ENCODE measurements at regions not wholly inside any gene's neighbourhood (a gene's known extent, or its start where the extent isn't known, plus 50 kb on each side); places are given as distances from the start of the nearest gene placed in this dataset.

GRCh38 chr2:41908349-41908748 is 139.5 kb upstream of the PKDCC start:
- peaks cover 4% of the 10 kb centered on the region for H3K27me3 Mint-ChIP-seq
- H3K36me3 Mint-ChIP-seq, result no peaks in the 10 kb centered on the region
- TF ChIP-seq CTCF (conservative IDR thresholded peaks at IDR 0.05), result no peak
- peaks cover 32% of the 10 kb centered on the region for H3K4me1 Mint-ChIP-seq (ENCODE audit: unreplicated experiment)
- no peak overlapping the region for H3K4me3 Mint-ChIP-seq
- DNase-seq (ENCODE audit: extremely low spot score, unreplicated experiment), result no peak
- H3K9me3 Mint-ChIP-seq, result no peaks in the 10 kb centered on the region
- no peak overlapping the region for H3K27ac Mint-ChIP-seq

- Mint-ChIP-seq H3K9me3 (no peaks in the 10 kb centered on the region), H3K4me1 (ENCODE audit: unreplicated experiment) (peaks cover 25% of the 10 kb centered on the region), H3K27ac (no peak overlapping the region), H3K36me3 (no peaks in the 10 kb centered on the region), H3K27me3 (peaks cover 4% of the 10 kb centered on the region), H3K4me3 (no peak overlapping the region)
- DNase-seq (ENCODE audit: extremely low spot score, unreplicated experiment), result no peak
- no peak for TF ChIP-seq CTCF (conservative IDR thresholded peaks at IDR 0.05)
Measured at GRCh38 chr2:41909584-41909983, 138.2 kb upstream of the PKDCC start.

GRCh38 chr2:41910126-41910525 is 137.7 kb upstream of the PKDCC start:
- DNase-seq (ENCODE audit: extremely low spot score, unreplicated experiment), result no peak
- TF ChIP-seq CTCF (conservative IDR thresholded peaks at IDR 0.05), result no peak
- peaks cover 4% of the 10 kb centered on the region for H3K27me3 Mint-ChIP-seq
- H3K4me1 Mint-ChIP-seq (ENCODE audit: unreplicated experiment), result peaks cover 25% of the 10 kb centered on the region
- H3K27ac Mint-ChIP-seq, result no peak overlapping the region
- H3K4me3 Mint-ChIP-seq, result no peak overlapping the region
- H3K9me3 Mint-ChIP-seq, result no peaks in the 10 kb centered on the region
- H3K36me3 Mint-ChIP-seq, result no peaks in the 10 kb centered on the region

GRCh38 chr2:41911033-41911432 is 136.8 kb upstream of the PKDCC start:
- peaks cover 24% of the 10 kb centered on the region for H3K4me1 Mint-ChIP-seq (ENCODE audit: unreplicated experiment)
- H3K4me3 Mint-ChIP-seq, result no peak overlapping the region
- no peaks in the 10 kb centered on the region for H3K36me3 Mint-ChIP-seq
- peaks cover 4% of the 10 kb centered on the region for H3K27me3 Mint-ChIP-seq
- H3K9me3 Mint-ChIP-seq, result no peaks in the 10 kb centered on the region
- TF ChIP-seq CTCF (conservative IDR thresholded peaks at IDR 0.05), result no peak
- H3K27ac Mint-ChIP-seq, result no peak overlapping the region
- no peak for DNase-seq (ENCODE audit: extremely low spot score, unreplicated experiment)

GRCh38 chr2:41912337-41912736 is 135.5 kb upstream of the PKDCC start:
- Mint-ChIP-seq H3K9me3 (no peaks in the 10 kb centered on the region), H3K4me3 (no peak overlapping the region), H3K27ac (no peak overlapping the region), H3K27me3 (peaks cover 4% of the 10 kb centered on the region), H3K4me1 (ENCODE audit: unreplicated experiment) (peaks cover 11% of the 10 kb centered on the region), H3K36me3 (no peaks in the 10 kb centered on the region)
- no peak for DNase-seq (ENCODE audit: extremely low spot score, unreplicated experiment)
- TF ChIP-seq CTCF (conservative IDR thresholded peaks at IDR 0.05), result no peak

GRCh38 chr2:41912776-41913175 is 135.0 kb upstream of the PKDCC start:
- Mint-ChIP-seq H3K4me3 (no peak overlapping the region), H3K27ac (no peak overlapping the region), H3K4me1 (ENCODE audit: unreplicated experiment) (peaks cover 9% of the 10 kb centered on the region), H3K27me3 (peaks cover 4% of the 10 kb centered on the region), H3K36me3 (no peaks in the 10 kb centered on the region), H3K9me3 (no peaks in the 10 kb centered on the region)
- TF ChIP-seq CTCF (conservative IDR thresholded peaks at IDR 0.05), result no peak
- DNase-seq (ENCODE audit: extremely low spot score, unreplicated experiment), result no peak

Data from type B pancreatic cell (in vitro differentiated cells).